GM19043 (cell line): ENCODE measurements at regions not wholly inside any gene's neighbourhood (a gene's known extent, or its start where the extent isn't known, plus 50 kb on each side); places are given as distances from the start of the nearest gene placed in this dataset.

Source experiments
- ATAC-seq: cut with Tn5 transposase; IDR thresholded peaks from one replicate; pipeline ENCODE4 v1.9.1; 2021; ENCODE audit warnings: low read depth; ENCODE audit not compliant: unreplicated experiment

DNA sequence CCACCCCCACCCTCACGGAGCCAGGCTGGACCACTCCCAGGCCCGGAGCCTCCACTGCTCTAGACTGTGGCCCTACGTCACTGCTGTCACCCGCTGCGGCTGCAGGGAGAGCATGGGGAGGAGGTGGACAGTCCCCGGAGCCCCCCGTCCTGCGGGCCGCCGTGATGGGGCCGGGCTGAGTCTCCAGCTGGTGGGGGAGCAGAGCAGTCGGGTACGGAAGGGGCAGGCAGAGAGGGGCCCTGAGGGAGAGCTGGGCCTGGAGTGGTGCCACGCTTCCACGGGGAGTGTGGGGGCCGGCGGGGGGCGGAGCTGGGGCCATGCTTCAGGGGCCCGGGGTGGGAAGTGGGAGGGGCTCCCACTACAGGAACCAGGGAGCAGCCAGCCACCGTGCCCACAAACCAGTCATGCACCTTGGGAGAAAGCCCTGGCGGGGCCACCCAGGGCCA, 98.9 kb upstream of the KCNK1 start:
- no peak for ATAC-seq

DNA sequence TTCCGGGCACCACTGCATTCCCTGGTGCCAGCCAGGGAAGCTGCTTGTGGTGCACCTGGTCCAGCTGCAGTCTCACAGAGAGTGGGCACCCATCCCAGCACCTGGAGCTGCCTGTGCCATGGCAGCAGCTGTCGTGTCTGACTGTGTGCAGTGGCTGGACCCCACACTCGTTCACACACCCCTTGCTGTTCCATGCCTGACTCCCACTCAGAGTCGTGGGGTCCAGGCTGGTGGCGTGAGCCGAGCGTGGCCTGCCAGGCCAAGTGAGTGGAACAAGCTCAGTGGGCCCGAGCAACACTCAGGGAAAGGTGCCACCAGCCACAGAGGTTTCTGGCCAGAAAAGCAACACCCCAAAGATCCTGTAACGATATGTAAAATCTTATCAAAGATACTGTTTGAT, 97.2 kb upstream of the KCNK1 start:
- no peak for ATAC-seq

DNA sequence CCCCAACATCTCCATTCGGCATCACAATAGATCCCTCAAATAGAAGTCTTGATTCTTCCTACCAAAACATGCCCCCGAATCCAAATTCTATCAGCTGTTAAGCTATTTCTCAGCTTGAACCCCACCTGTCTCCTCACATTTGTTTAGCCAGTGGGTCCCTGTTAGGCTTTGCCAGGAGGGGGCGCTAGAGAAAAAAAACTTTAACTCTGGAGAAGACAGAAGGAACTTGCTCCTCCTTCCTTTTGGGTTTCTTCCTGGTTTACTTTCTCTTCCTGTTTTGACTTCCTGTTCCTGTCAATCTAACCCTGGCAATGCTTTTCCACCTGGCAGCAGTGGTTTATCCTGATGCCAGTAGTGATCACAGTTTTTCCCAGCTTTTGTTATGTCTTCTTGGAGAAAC, 95.6 kb upstream of the KCNK1 start:
- ATAC-seq: no peak

GRCh38 chr1:233520261-233521191, 93.4 kb upstream of the KCNK1 start:
- no peak for ATAC-seq

GRCh38 chr1:233523047-233523446, 90.9 kb upstream of the KCNK1 start:
- ATAC-seq: no peak

- no peak for ATAC-seq
Observed at GRCh38 chr1:233527818-233528217, 86.1 kb upstream of the KCNK1 start.

GRCh38 chr1:233530665-233531386, 83.1 kb upstream of the KCNK1 start:
- ATAC-seq: no peak

DNA sequence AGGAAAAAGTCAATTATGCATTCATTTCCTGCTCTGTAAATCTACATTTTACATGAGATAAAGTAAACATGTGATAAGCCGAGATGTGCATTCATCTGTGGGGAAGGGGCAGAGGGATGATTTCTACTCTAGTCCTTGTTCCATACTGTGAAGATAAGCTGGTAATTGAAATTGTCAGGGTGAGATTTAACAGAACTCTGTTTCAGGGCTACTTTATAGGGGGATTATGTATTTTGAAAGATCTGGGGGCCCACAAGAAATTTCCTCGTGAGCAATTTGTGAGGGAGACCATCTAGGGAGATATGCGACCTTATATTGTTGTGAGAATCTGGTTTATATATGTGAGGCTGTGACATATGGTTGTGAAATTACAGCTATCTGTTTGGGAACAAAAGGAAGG, 73.1 kb upstream of the KCNK1 start:
- ATAC-seq: no peak

GRCh38 chr1:233543338-233544255, 70.3 kb upstream of the KCNK1 start:
- ATAC-seq: no peak

DNA sequence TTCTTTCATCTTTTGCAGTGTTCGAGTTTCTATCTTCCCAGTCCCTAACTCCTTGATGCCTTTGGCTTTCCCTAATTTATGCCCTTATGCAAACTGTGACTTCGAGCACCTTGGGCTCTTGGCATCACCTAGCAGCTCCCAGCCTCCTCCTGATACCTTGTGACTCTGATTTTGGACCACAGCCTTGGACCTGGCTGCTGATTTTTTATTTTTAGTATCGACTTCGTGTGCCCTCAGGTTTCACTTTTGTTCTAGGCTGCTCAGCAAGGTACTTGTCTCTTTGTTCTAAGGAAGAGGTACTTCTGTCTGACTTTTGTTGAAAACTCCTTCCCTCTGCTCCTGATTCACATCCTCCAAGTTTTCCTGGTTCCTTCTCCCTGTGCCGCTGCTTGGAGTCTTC, 69.6 kb upstream of the KCNK1 start:
- ATAC-seq: no peak

- ATAC-seq: no peak
Observed at GRCh38 chr1:233547726-233548125, 66.2 kb upstream of the KCNK1 start.

GRCh38 chr1:233549404-233549803, 64.5 kb upstream of the KCNK1 start:
- ATAC-seq: no peak

- no peak for ATAC-seq
Observed at GRCh38 chr1:233549917-233550316, 64.0 kb upstream of the KCNK1 start.

DNA sequence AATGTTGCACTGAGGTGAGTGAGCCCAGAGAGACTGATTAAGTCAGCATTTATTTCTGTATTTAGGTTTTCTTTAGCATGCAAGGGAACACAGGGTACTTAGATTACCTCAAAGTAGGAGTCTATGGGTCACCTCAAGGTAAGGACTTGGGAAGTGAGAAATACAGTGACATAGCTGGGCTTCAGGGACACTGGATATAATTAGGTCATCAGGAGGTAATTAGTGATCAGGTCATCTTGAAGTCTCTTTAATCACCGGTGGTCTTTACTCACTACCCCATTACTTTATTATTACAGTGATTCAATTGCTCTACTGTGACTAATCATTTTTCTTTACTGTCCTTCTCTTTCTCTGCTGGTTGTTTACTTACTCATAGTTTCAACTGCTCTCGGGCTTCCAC, 59.9 kb upstream of the KCNK1 start:
- no peak for ATAC-seq

GRCh38 chr1:233561708-233562426, 52.0 kb upstream of the KCNK1 start:
- ATAC-seq: no peak
